RCC 7860 (cell line): ENCODE measurements at regions not wholly inside any gene's neighbourhood (a gene's known extent, or its start where the extent isn't known, plus 50 kb on each side); places are given as distances from the start of the nearest gene placed in this dataset.

ENCODE experiments used
- DNase-seq: peaks from one replicate; pipeline ENCODE4 v3.0.0-alpha.2; 2015; ENCODE audit warnings: low spot score
- FAIRE-seq: peaks from 2 replicates; lab custom pipeline; 2012; peaks lifted over from hg19 to GRCh38; lab: Jason Lieb, UNC

DNA sequence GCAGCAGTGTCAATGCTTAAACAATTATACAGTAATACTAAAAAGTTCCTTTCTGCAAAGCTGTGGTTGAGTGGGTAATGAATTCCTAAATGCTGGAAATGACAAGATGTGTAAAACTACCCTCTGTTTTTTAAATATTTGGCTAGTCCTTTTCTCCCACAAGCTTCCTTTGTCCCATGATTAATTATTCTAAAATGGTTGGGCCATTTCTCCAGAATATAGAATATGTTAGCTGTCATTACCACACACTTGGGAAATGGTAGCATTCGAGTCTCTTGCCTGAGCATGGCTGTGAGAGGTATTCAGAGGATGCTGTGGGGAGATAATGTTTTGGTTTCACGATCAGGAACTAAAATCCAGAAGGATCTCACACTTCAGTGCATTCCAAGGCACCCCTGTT lies 1185.8 kb downstream of the UQCRFS1 start:
- no peak for FAIRE-seq

DNA sequence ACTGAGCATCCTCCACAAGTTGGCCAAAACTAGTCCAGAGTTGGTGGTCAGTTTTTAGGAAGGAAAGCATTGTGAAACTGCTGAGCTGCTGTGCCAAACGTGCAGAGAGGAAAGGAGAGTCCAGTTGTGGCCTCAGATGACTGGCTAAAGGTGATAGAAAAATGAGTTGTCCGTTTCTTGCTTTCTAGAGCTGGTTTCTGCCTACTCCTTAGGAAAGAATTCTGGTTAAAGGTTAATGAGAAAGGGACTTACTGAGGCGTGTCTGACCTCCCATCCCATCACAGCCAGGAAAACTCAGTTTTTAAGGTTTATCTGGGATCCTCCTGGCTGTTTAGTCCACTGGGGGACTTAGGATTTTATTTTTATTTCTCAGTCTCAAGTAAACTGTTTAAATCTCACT lies 1186.3 kb downstream of the UQCRFS1 start:
- FAIRE-seq (peak; percentile 93), DNase-seq (peak; percentile 74)

More for the DNA sequence above, 1185.8 kb downstream of the UQCRFS1 start:
- DNase-seq, result peak; percentile 6

DNA sequence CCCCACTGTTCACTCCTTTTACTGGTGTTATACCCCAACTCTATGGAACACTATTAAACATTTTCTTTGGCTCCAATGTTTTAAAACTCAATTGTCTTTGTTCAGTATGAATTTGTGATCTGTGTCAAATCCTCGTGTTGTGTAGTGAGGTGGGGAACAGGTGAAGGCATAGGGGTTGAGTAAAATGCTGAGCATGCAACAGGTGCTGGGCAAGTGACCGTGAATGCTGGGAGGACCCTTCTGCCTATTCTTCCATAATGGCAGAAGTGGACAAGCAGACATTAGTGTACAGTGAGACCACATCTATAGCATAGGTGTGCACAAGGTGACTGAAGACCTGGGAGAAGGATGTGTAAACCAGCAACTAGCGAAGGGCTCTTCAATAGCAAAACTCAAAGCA lies 1188.0 kb downstream of the UQCRFS1 start:
- DNase-seq (no peak), FAIRE-seq (no peak)

DNA sequence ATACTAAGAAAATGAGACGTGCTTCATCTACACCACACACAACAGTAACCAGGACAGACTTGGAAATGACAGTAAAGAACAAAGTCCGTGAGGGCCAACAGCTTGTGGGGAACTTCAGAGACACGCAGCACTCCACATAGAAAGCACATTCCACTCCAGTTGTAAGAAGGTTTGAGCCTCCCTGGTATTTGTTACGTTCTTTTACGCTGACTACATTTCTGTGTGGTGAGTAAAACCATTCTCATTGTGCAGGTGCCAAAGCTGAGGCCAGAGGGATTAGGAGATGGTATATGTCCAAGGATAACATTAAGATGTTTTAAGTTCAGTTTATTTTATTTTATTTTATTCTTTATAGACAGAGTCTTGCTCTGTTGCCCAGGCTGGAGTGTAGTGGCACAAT lies 1189.9 kb downstream of the UQCRFS1 start:
- DNase-seq (peak; percentile 63), FAIRE-seq (peak; percentile 79)

DNA sequence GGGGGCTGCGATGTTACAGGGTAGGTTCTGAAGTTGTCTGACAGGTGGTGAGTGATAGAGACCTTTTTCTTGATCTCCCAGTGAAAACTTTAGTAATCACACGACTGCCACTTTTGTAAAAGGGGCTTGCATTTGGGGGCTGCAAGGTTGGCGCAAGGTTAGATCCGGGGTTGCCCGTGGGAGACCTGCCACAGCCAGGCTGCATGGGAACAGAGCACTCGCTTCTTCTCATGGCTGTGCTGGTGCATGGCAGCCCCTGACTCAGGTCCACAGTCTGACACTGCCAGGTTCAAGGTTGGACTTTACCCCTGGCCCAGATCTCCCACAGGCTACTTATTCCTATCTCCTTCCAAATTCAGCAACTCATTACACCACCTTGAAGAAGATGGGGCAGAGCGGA lies 1190.4 kb downstream of the UQCRFS1 start:
- FAIRE-seq (no peak), DNase-seq (no peak)

DNA sequence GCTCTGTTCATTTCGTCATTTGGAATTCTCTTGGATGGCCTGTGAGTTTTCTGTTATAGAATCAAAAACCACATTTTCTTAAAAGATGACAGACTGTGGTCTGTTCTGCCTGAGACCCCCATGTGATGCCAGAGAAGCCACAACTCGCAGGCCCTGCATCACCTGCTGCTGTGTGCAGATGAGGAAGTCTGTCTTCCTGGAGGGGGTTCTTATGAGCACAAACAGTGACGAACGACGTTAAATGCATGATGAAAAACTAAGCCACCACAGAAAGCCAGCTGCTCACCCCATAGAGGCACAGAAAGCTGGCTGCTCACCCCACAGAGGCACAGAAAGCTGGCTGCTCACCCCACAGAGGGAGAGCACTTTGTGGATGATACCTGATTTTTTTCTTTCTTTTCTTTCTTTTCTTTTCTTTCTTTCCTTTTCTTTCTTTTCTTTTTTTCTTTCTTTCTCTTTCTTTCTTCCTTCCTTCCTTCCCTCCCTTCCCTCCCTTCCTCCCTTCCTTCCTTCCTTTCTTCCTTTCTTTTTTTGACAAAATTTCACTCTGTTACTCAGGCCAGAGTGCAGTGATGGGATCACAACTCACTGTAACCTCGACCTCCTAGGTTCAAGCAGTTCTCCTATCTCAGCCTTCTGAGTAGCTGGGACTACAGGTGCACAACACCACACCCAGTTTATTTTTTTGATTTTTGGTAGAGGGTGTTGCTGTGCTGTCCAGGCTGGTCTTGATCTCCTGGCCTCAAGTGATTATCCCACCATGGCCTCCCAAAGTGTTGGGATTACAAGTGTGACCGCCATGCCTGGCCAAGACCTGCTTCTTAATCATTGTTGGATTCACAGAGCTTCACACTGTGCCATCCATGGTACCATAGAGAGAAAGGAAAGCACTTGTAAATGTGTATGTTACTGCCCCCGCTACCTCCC lies 1191.4 kb downstream of the UQCRFS1 start:
- FAIRE-seq (no peak), DNase-seq (no peak)

DNA sequence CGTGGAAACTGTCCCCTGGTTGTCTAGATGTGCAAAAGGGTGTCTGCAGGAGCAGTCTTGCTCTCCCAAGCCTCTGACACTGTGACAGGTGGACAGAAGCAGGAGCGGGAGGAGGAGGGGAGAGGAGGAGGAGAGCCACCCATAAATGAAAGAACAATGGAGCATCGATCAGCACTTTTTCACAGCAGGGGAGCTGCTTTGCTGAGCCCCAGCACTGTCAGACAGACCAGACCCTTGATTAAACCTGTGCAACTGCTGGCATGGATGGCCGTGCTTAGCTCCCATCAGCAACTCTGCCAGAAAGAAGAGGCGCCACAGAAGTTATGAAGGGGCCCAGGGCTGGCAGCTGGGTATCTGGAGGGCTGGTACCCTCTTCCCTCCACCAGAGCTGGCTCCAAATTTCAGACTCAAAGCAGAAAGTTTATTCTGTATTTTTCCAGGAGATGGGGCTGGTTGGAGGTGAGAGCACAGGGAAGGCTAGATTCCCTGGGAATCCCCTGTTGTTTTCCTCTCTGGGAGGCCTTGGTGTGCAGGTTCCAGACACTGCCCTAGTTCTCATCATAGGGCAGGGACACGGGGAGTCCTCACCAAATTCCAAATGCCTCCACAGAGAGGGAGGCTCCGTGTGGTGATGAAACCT lies 1192.2 kb downstream of the UQCRFS1 start:
- FAIRE-seq (no peak), DNase-seq (no peak)

DNA sequence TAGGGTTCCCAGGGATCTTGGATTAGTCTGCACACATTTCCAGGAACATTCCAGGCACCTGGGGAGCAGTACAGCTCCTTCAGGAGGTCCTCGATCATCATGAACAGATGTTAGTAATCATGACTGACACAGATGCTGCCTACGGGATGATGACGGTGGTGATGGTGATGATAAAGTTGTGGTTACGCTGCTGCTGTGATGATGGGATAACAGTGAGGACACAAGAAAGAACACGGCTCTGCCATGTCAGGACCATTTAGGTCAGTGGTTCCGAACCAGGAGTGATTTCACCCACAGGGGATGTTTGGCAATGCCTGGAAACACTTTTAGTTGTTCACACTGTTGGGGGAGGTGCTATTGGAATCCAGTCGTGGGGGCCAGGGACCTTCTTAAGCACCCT lies 1193.0 kb downstream of the UQCRFS1 start:
- DNase-seq (no peak), FAIRE-seq (no peak)

DNA sequence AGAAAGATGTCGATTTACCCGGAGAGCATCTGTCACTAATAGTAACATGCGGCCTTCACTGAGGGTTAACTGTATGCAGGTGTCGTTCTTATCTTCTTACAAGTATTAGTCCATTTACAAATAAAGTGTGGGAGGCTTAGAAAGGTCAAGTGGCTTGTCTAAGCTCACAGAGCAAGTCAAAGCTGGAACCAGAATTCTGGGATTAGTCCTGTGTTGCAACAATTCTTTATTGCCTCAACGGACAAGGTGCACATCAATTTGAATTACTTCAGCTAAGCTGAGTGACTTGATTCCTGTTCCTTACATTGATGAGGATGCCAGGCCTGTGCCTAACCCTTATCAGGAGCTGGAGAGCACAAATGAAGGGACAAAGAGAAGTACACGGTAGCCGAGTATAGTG lies 1193.6 kb downstream of the UQCRFS1 start:
- DNase-seq (no peak), FAIRE-seq (no peak)

DNA sequence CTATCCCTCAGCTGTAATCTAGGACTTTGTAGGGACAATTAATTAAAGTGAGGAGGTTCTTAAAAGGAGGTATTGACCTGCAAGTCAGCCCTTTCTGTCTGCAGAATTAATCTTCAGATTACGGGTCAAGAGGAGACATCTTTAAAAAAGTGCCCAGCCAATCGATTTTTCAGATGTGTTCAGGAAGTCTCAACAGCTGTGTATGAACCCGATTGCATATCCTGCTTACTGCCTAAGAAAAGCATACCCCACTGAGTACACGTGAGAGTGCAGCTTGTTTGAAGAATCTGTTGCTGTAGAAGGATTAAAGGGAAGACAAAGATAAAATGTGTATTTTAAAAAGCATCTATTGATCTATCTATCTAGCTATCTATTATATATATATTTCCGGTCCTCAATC lies 1194.5 kb downstream of the UQCRFS1 start:
- no peak for DNase-seq

DNA sequence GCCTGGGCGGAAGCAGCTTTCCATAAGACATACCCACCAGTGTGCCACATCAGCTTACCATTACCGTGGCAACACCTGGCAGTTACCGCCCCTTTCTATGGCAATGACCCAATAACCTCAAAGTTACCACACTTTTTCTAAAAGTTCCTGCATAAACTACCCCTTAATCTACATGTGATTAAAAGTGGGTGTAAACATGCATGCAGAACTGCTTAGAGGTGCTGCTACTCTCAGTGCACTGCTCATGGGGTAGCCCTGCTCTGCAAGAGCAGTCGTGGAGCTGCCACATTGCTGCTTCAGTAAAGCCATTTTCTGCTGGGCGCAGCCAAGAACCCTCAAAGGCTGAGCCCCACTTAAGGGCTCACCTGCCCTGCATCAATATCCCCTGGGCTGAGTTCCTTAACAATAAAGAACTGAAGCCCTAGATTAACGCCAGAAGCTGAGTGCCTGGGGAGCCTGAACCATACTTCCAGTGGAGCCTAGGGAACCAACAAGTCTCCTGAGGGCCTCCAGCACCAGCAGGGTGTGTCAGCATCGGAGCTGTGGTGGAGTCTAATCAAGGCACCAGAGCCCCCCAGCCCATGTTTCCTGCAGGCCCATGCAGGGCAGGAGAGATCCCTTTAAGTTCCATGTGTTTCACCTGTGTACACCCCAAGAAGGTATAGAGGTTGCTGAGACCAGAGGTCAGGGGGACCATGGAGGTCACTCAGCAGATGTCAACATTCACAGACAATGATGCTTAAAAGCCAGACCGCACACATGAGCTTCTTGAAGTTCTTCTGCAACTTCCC lies 1198.1 kb downstream of the UQCRFS1 start:
- DNase-seq (no peak), FAIRE-seq (no peak)

More for the DNA sequence above, 1194.5 kb downstream of the UQCRFS1 start:
- FAIRE-seq, result no peak

DNA sequence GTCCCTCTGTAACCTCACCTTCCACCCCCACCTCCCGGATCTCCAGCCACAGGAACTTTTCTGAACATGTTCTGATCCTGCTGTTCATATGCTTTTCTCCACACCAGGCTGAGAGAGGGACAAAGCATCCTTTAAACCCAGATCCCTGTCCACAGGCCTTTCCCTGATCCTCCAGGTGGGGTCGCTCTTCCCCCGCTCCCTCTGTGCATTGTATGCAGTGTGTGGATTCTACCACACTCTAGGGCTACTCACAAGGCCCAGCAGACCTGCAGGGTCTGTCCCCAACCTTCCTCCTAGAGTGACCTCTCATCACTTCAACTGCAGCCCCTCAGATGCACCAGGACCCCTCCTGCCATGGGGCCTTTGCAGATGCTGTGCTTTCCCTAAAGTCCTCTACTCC lies 1200.6 kb downstream of the UQCRFS1 start:
- DNase-seq (no peak), FAIRE-seq (no peak)

DNA sequence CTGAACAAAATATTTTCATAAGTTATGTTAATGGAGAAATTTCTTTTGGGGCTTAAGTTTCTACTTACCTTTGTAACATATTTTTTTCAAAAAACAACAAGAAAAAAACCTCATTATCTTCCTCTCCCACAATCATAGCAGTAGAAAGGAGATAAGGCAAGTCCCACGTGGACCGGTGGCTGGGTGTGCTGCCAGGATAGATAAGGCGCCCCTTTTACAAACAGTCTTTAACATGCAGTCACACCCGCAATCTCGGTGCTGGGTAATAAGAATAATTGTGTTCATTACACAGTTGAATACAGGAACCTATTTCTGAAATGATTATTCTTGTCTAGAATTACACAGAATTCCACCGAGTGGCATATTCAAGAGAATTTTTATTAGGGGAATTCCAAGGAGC lies 1202.3 kb downstream of the UQCRFS1 start:
- FAIRE-seq (no peak), DNase-seq (no peak)

DNA sequence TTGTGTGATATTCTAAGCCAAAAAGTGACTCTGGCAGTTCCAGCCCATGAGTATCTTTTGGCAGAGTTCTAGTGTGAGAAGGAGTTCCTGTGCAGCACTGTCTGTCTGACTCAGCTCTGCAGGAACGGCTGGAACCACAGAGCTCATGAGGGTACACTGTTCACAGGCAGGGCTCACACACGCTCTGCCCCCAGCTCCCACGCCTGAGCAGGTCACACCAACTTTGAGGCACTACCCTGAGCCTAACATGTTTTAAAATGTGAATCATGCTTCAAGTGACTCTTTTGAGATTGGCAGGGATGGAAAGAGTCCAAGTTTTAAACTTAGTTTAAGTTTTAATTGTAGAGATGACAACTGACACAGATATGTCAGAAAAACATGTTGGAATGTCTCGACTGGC lies 1203.3 kb downstream of the UQCRFS1 start:
- DNase-seq (peak; percentile 72), FAIRE-seq (peak; percentile 93)

DNA sequence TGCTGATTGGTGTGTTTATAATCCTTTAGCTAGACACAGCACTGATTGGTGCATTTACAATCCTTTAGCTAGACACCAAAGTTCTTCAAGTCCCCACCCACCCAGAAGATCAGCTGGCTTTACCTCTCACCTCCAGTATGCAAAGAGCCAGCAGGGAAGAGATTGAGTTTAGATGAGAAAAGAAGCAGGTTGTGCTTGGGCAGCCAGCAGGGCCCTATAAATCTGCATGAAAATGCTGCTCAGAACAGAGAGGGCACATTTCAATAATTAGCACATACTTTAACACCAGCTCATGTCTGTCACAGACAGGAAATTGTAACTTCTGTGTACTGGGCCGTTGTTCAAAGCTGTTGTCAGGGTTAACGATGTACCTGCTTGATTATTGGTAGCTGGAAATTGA lies 1204.3 kb downstream of the UQCRFS1 start:
- FAIRE-seq (no peak), DNase-seq (no peak)

DNA sequence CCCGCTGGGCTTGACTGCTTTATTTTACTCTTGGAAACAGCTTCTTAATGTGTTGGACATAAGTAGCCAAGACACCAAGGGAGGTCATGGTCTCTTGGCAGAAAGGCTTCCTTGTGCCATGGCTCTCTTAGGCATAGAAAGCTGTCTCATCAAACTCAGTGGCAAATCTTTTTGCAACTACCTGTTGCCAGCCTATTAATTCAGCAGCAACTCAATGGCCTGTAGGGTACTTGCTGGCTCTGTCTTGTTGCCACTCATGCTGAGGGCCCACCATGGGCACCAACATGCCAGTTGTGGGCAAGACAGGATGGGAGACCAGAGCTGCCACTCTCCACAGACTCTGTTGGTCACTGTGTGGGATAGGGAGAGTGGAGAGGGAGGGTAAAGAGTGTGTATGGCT lies 1209.4 kb downstream of the UQCRFS1 start:
- no peak for FAIRE-seq

DNA sequence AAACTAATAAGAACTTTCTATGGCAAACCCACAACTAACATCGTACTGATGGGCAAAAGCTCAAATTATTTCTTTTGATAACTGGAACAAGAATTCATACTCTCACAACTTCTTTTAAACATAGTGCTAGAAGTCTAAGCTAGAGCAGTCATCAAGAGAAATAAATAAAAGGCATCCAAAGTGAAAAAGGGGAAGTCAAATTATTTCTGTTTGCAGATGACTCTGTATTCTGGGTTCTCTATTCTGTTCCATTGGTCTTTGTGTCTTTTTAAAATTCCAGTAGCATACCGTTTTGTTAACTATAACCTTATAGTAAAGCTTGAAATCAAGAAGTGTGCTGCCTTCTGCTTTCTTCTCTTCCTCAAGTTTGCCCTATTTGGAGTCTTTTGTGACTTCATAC lies 1215.9 kb downstream of the UQCRFS1 start:
- DNase-seq, result no peak

More for the DNA sequence above, 1209.4 kb downstream of the UQCRFS1 start:
- DNase-seq, result no peak

DNA sequence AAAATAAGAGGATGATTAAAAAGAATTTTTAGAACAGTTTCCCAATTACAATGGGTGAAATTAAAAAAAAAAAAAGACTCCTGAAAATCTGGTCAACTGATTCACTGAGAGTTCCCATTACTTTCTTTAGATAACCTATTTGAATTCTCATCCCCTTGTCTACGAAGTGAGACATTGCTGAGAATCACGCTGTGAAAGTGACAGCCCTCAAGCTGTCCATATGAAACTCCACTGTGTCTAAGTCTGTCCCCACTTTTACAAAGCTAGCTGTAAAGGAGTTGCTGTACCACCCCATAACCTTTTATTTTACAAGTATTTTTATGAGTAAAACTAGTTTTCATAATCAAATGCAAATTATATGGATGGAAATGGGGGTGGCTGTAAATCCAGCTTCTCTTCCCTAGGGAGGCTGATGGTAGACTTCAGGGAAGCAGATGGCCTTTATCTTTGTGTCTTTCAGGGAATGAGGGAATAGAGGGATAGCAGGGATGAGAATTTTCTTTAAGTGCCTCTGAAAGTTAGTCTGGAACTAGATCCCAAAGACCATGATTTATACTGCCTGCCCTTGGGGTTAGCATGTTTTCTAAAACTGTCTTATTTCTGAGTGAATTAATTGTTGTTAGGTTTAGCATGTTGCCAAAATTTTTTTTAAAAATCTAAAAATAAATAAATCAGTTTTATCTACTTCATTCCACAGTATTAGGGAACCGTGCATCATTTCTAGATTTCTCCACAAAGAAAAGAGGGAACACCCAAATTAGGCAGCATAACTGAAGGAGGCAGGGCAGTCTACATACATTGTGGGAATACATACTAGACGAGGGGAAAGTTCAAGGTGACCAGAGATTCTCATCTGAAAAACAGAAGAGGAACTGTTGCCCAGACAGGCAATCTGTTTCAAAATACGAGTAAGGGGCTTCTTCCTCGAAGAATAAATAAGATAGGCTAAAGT lies 1219.1 kb downstream of the UQCRFS1 start:
- DNase-seq, result no peak
- FAIRE-seq, result no peak

More for the DNA sequence above, 1215.9 kb downstream of the UQCRFS1 start:
- FAIRE-seq, result no peak

DNA sequence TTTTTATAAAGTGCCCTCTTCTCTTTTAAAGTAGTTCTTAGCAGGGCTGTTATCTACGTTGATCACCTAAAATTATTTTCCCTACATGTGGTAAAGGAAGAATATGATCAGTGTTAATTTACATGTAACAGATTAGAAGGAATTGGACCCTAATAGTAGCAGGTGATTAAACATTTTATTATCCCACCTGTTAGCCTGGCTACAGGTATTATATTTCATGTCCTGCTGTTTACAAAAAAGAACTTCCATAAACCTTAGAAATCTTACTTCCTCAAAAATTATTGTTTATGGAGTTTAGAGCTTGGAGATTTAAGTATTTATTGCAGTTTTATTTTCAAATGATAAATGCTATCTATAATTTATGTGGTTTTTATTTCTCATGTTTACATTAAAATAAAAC lies 1226.7 kb downstream of the UQCRFS1 start:
- no peak for DNase-seq
- no peak for FAIRE-seq

DNA sequence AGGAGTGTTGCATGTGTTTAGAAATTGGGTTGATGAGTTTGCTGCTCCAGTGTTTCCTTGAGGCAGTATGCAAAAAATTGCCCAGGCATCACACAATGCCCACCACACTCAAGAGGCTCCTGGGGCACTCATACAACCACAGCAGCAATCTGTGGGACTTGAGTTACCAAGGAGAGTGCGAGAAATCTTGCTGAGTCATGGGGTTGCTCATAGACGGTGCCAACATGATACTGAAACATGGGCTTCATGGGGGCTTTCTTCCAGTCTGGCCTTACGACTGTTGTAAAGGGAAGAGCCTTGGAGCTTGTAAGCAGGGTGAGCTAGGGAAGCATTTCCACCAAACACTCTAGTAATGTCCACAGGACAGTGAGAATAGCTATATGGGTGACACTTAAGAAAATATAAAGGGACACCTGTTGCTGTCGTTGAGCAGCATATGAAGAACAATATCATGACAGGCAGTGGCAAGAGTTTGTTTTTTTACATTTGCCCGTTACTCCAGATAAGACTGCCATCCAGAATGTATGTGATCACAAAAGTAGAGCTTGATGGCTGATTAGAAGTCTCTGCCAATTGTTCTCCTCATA lies 1237.4 kb downstream of the UQCRFS1 start:
- no peak for DNase-seq

More for the DNA sequence above, 1237.4 kb downstream of the UQCRFS1 start:
- FAIRE-seq, result no peak
